ENCODE measurements at regions not wholly inside any gene's neighbourhood (a gene's known extent, or its start where the extent isn't known, plus 50 kb on each side); places are given as distances from the start of the nearest gene placed in this dataset.

DNA sequence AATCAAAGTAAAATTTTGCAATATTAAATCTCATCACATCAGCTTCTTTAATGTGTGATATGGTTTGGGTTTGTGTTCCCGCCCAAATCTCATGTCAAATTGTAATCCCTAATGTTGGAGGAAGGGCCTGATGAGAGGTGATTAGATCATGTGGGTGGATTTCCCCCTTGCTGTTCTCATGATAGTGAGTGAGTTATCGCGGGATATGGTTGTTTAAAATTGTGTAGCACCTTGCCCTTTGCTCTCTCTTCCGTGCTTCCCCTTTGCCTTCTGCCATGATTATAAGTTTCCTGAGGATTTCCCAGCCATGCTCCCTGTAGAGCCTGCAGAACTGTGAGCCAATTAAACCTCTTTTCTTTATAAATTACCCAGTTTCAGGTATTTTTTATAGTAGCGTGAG is 131.9 kb downstream of the ZNF326 start:
- TF ChIP-seq, protein P1, sequence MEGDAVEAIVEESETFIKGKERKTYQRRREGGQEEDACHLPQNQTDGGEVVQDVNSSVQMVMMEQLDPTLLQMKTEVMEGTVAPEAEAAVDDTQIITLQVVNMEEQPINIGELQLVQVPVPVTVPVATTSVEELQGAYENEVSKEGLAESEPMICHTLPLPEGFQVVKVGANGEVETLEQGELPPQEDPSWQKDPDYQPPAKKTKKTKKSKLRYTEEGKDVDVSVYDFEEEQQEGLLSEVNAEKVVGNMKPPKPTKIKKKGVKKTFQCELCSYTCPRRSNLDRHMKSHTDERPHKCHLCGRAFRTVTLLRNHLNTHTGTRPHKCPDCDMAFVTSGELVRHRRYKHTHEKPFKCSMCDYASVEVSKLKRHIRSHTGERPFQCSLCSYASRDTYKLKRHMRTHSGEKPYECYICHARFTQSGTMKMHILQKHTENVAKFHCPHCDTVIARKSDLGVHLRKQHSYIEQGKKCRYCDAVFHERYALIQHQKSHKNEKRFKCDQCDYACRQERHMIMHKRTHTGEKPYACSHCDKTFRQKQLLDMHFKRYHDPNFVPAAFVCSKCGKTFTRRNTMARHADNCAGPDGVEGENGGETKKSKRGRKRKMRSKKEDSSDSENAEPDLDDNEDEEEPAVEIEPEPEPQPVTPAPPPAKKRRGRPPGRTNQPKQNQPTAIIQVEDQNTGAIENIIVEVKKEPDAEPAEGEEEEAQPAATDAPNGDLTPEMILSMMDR (IDR thresholded peaks at IDR 0.05 in 4 of 5, conservative IDR thresholded peaks at IDR 0.05 in 1 of 5): no peak
- no peak for TF ChIP-seq POLR2A (IDR thresholded peaks at IDR 0.05)
